ENCODE measurements at regions not wholly inside any gene's neighbourhood (a gene's known extent, or its start where the extent isn't known, plus 50 kb on each side); places are given as distances from the start of the nearest gene placed in this dataset.

- TF ChIP-seq FOXK2 (IDR thresholded peaks at IDR 0.05) (no peak), SMAD5 (IDR thresholded peaks at IDR 0.05; ENCODE audit: low read depth) (no peak), NR2C2 (IDR thresholded peaks at IDR 0.05; ENCODE audit: borderline replicate concordance, control insufficient read depth, insufficient read length, low read depth) (no peak)
- TF ChIP-seq, protein P1, sequence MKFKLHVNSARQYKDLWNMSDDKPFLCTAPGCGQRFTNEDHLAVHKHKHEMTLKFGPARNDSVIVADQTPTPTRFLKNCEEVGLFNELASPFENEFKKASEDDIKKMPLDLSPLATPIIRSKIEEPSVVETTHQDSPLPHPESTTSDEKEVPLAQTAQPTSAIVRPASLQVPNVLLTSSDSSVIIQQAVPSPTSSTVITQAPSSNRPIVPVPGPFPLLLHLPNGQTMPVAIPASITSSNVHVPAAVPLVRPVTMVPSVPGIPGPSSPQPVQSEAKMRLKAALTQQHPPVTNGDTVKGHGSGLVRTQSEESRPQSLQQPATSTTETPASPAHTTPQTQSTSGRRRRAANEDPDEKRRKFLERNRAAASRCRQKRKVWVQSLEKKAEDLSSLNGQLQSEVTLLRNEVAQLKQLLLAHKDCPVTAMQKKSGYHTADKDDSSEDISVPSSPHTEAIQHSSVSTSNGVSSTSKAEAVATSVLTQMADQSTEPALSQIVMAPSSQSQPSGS (IDR thresholded peaks at IDR 0.05; ENCODE audit: low read length) = no peak
Observed at GRCh38 chr6:169370054-169370453, 116.4 kb upstream of the THBS2 start (continued).

- POLR2A ChIA-PET = no interaction called here
Observed at GRCh38 chr6:169368200-169368599, 114.6 kb upstream of the THBS2 start.

More at GRCh38 chr6:169368200-169368599, 114.6 kb upstream of the THBS2 start:
- no peak overlapping the region for H3K27ac ChIP-seq (ENCODE audit: control insufficient read depth, insufficient read depth)
- no peak overlapping the region for H3K9ac ChIP-seq (ENCODE audit: control insufficient read depth, insufficient read depth, low read length)
- FAIRE-seq (no peak), DNase-seq (ENCODE audit: low read depth, low spot score) (no peak), ATAC-seq (no peak)
- no peaks in the 10 kb centered on the region for H3K27me3 ChIP-seq (replicated peaks in 1 of 2; ENCODE audit: control insufficient read depth in 2 of 2, insufficient read depth in 2 of 2, low read length in 1 of 2)
- no peaks in the 10 kb centered on the region for H3K36me3 ChIP-seq (ENCODE audit: control insufficient read depth in 2 of 2, insufficient read depth in 2 of 2, low read length in 1 of 2)
- H2AFZ ChIP-seq (ENCODE audit: control insufficient read depth, low read depth, low read length) = no peak overlapping the region
- no TSS peak for BruUV-seq (replicated peaks)
- H3K4me3 ChIP-seq = no peak overlapping the region
- H3K9me3 ChIP-seq (replicated peaks; ENCODE audit: control insufficient read depth, insufficient read depth, low read length) = no peaks in the 10 kb centered on the region; the same call in 2 of the 3 replicates
- in situ Hi-C loops (cut with MboI) = no loop called here
- H3K4me2 ChIP-seq (ENCODE audit: control insufficient read depth, insufficient read depth) = no peak overlapping the region
- RAD21 ChIA-PET (ENCODE audit: unreplicated experiment) = no interaction called here
- CTCF ChIA-PET = no interaction called here
- intact Hi-C loops (cut with micrococcal nuclease; ENCODE audit: unreplicated experiment) = no loop called here
- H3K79me2 ChIP-seq (ENCODE audit: control insufficient read depth, insufficient read depth, low read length) = no peaks in the 10 kb centered on the region
- SMC1A ChIA-PET (ENCODE audit: uncharacterized antibody, unreplicated experiment) = no interaction called here
- 61% methylated on average over 11 of the region's 11 CpGs for WGBS (ENCODE audit: insufficient coverage, insufficient replicate concordance, low lambda C conversion rate, missing lambda C conversion rate)
- TF ChIP-seq NR2C1 (IDR thresholded peaks at IDR 0.05) (no peak), SIN3A (IDR thresholded peaks at IDR 0.05; ENCODE audit: low read depth, low read length) (no peak), ZBTB40 (IDR thresholded peaks at IDR 0.05; ENCODE audit: borderline replicate concordance) (no peak), KLF5 (IDR thresholded peaks at IDR 0.05; ENCODE audit: partially characterized antibody) (no peak), ZNF207 (IDR thresholded peaks at IDR 0.05; ENCODE audit: borderline replicate concordance) (no peak), HCFC1 (IDR thresholded peaks at IDR 0.05; ENCODE audit: low read length) (no peak), TARDBP (IDR thresholded peaks at IDR 0.05; ENCODE audit: borderline replicate concordance) (no peak)
- H4K20me1 ChIP-seq (ENCODE audit: control insufficient read depth, insufficient read depth) = no peaks in the 10 kb centered on the region
- H3K4me1 ChIP-seq (ENCODE audit: control insufficient read depth, insufficient read depth, low read length) = no peaks in the 10 kb centered on the region
